ENCODE measurements at regions not wholly inside any gene's neighbourhood (a gene's known extent, or its start where the extent isn't known, plus 50 kb on each side); places are given as distances from the start of the nearest gene placed in this dataset.

DNA sequence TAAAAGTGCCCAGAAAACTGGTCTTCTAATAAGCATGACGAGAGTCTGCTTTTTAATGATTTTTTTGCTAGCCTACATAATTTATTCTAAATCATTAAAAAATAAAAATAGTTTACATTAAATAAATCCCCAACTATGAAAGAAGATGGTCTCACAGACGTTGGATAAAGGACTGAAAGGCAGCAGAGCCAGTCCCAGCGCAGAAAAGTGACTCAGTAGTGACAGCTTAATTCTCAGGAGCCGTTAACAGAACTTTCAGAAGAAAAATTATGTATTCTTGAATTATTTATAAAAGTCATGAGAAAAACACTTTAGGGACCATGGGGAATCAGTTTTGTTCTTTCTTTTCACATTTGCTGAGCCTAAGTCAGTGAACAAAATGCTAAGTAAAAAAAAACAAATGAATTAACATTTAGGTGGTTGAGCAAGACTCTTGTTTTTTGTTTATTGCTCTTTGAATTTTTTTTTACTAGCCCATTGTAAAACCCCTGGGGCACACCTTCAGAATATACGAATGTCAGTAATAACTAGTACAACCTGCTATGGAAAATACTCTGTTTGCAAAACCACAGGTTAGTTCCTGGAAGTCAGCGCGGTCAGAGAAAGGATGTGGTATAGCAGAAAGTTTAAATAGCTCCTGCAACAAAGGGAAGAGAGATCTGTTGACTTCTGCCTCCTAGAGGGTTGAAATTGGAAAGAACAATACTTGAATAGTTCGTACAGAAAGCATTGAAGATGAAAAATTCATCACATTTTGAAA is 50.4 kb upstream of the CCDC160 start:
- H3K9me3 Mint-ChIP-seq = no peaks in the 10 kb centered on the region
- H3K27ac Mint-ChIP-seq = no peak overlapping the region
- TF ChIP-seq, protein P1, sequence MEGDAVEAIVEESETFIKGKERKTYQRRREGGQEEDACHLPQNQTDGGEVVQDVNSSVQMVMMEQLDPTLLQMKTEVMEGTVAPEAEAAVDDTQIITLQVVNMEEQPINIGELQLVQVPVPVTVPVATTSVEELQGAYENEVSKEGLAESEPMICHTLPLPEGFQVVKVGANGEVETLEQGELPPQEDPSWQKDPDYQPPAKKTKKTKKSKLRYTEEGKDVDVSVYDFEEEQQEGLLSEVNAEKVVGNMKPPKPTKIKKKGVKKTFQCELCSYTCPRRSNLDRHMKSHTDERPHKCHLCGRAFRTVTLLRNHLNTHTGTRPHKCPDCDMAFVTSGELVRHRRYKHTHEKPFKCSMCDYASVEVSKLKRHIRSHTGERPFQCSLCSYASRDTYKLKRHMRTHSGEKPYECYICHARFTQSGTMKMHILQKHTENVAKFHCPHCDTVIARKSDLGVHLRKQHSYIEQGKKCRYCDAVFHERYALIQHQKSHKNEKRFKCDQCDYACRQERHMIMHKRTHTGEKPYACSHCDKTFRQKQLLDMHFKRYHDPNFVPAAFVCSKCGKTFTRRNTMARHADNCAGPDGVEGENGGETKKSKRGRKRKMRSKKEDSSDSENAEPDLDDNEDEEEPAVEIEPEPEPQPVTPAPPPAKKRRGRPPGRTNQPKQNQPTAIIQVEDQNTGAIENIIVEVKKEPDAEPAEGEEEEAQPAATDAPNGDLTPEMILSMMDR (IDR thresholded peaks at IDR 0.05) = no peak
- no peaks in the 10 kb centered on the region for H3K4me1 Mint-ChIP-seq (ENCODE audit: low read depth)
- H3K27me3 Mint-ChIP-seq (ENCODE audit: insufficient read depth) = no peaks in the 10 kb centered on the region
- no peak overlapping the region for H3K4me3 Mint-ChIP-seq
- no peak for DNase-seq
- no peaks in the 10 kb centered on the region for H3K36me3 Mint-ChIP-seq (ENCODE audit: low read depth)
